WTC11 (cell line): ENCODE measurements at regions not wholly inside any gene's neighbourhood (a gene's known extent, or its start where the extent isn't known, plus 50 kb on each side); places are given as distances from the start of the nearest gene placed in this dataset.

Experiments
- ATAC-seq: fragments of 200-7000 bp; cut with Tn5 transposase; 2 replicates; pipeline ENCODE4 v1.10.0; 2021; ENCODE audit warnings: mild to moderate bottlenecking, moderate library complexity
- CTCF ChIA-PET: fragments of 300-600 bp; sonication (Branson Sonifier 250); formaldehyde crosslinking; loops from one replicate; lab custom pipeline; 2021; ENCODE audit warnings: antibody characterized with exemption; lab: Charles Lee
- POLR2A ChIA-PET: fragments of 350-600 bp; sonication (Branson Sonifier 250); formaldehyde crosslinking; loops from one replicate; lab custom pipeline; 2021; ENCODE audit warnings: antibody characterized with exemption; lab: Charles Lee
- DNase-seq: peaks from one replicate; pipeline ENCODE4 v3.0.0; 2021; ENCODE audit warnings: low spot score
- H3K27ac Mint-ChIP-seq: 2 replicates; pipeline ENCODE4 v1.8.0; 2021; ENCODE audit warnings: mixed read lengths
- H3K27me3 Mint-ChIP-seq: 2 replicates; pipeline ENCODE4 v1.8.0; 2021; ENCODE audit warnings: low read depth, mild to moderate bottlenecking, moderate library complexity, mixed read lengths
- H3K36me3 Mint-ChIP-seq: 2 replicates; pipeline ENCODE4 v1.8.0; 2021; ENCODE audit warnings: mixed read lengths
- H3K4me1 Mint-ChIP-seq: 2 replicates; pipeline ENCODE4 v1.8.0; 2022; ENCODE audit warnings: mixed read lengths
- H3K4me3 Mint-ChIP-seq: 2 replicates; pipeline ENCODE4 v1.8.0; 2021; ENCODE audit warnings: mild to moderate bottlenecking, moderate library complexity, mixed read lengths
- H3K9me3 Mint-ChIP-seq: 2 replicates; pipeline ENCODE4 v1.8.0; 2021; ENCODE audit warnings: mixed read lengths
- ATF3 ChIP-seq: sonication (generic); formaldehyde crosslinking; conservative IDR thresholded peaks from 2 replicates; pipeline ENCODE4 v1.8.1; 2022; ENCODE audit warnings: mild to moderate bottlenecking, missing genetic modification reagents
- CREM ChIP-seq: sonication (generic); formaldehyde crosslinking; IDR thresholded peaks from 2 replicates; pipeline ENCODE4 v1.8.1; 2022; ENCODE audit warnings: mild to moderate bottlenecking, missing genetic modification reagents, moderate library complexity
- ETV6 ChIP-seq: sonication (generic); formaldehyde crosslinking; IDR thresholded peaks from 2 replicates; pipeline ENCODE4 v1.8.1; 2022; ENCODE audit warnings: mild to moderate bottlenecking, missing genetic modification reagents
- FOXK1 ChIP-seq: sonication (generic); formaldehyde crosslinking; IDR thresholded peaks from 2 replicates; pipeline ENCODE4 v1.8.0; 2022; ENCODE audit warnings: mild to moderate bottlenecking, moderate library complexity, missing genetic modification reagents
- FOXP1 ChIP-seq: sonication (generic); formaldehyde crosslinking; IDR thresholded peaks from 2 replicates; pipeline ENCODE4 v1.8.0; 2022; ENCODE audit warnings: missing genetic modification reagents, mild to moderate bottlenecking, moderate library complexity, borderline replicate concordance
- IRF1 ChIP-seq: sonication (generic); formaldehyde crosslinking; IDR thresholded peaks from 2 replicates; pipeline ENCODE4 v1.8.0; 2023; ENCODE audit warnings: missing genetic modification reagents
- JAZF1 ChIP-seq: fragments of 250-450 bp; sonication (Bioruptor Pico); IDR thresholded peaks from 2 replicates; pipeline ENCODE4 v1.9.0; 2021; ENCODE audit warnings: moderate library complexity, mild to moderate bottlenecking, inconsistent platforms
- MLX ChIP-seq: sonication (generic); formaldehyde crosslinking; IDR thresholded peaks from 2 replicates; pipeline ENCODE4 v1.8.1; 2023; ENCODE audit warnings: mild to moderate bottlenecking, missing genetic modification reagents, moderate library complexity
- NFYB ChIP-seq: sonication (generic); formaldehyde crosslinking; conservative IDR thresholded peaks from 2 replicates; pipeline ENCODE4 v1.8.0; 2022; ENCODE audit warnings: low read depth, missing genetic modification reagents
- NR3C1 ChIP-seq: sonication (generic); formaldehyde crosslinking; conservative IDR thresholded peaks from 2 replicates; pipeline ENCODE4 v1.8.1; 2023; ENCODE audit warnings: low read depth, mild to moderate bottlenecking, missing genetic modification reagents
- PREB ChIP-seq: sonication (generic); formaldehyde crosslinking; IDR thresholded peaks from 2 replicates; pipeline ENCODE4 v1.8.1; 2022; ENCODE audit warnings: mild to moderate bottlenecking, missing genetic modification reagents, moderate library complexity, borderline replicate concordance
- SMAD4 ChIP-seq: sonication (generic); formaldehyde crosslinking; IDR thresholded peaks from 2 replicates; pipeline ENCODE4 v1.8.0; 2022; ENCODE audit warnings: mild to moderate bottlenecking, missing genetic modification reagents
- SOX15 ChIP-seq: fragments of 250-450 bp; sonication (Bioruptor Pico); IDR thresholded peaks from 2 replicates; pipeline ENCODE4 v1.9.0; 2021; ENCODE audit warnings: mild to moderate bottlenecking
- STAT6 ChIP-seq: sonication (generic); formaldehyde crosslinking; conservative IDR thresholded peaks from 2 replicates; pipeline ENCODE4 v1.8.1; 2023; ENCODE audit warnings: mild to moderate bottlenecking, low read depth, missing genetic modification reagents, moderate library complexity
- ZNF263 ChIP-seq: sonication (generic); formaldehyde crosslinking; IDR thresholded peaks from 2 replicates; pipeline ENCODE4 v1.8.1; 2022; ENCODE audit warnings: low read depth, mild to moderate bottlenecking, moderate library complexity, missing genetic modification reagents
- TF ChIP-seq, protein P1 (sequence below): sonication (generic); formaldehyde crosslinking; IDR thresholded peaks from 2 replicates; pipeline ENCODE4 v1.8.1; 2022; ENCODE audit warnings: missing genetic modification reagents, borderline replicate concordance
- TF ChIP-seq, protein P2 (sequence below): sonication (generic); formaldehyde crosslinking; IDR thresholded peaks from 2 replicates; pipeline ENCODE4 v1.8.1; 2023; ENCODE audit warnings: mild to moderate bottlenecking, missing genetic modification reagents, borderline replicate concordance

- TF ChIP-seq PREB (CRISPR knock-in tag) = no peak
Observed at GRCh38 chr20:40771308-40771610, 82.2 kb upstream of the MAFB start (continued).

DNA sequence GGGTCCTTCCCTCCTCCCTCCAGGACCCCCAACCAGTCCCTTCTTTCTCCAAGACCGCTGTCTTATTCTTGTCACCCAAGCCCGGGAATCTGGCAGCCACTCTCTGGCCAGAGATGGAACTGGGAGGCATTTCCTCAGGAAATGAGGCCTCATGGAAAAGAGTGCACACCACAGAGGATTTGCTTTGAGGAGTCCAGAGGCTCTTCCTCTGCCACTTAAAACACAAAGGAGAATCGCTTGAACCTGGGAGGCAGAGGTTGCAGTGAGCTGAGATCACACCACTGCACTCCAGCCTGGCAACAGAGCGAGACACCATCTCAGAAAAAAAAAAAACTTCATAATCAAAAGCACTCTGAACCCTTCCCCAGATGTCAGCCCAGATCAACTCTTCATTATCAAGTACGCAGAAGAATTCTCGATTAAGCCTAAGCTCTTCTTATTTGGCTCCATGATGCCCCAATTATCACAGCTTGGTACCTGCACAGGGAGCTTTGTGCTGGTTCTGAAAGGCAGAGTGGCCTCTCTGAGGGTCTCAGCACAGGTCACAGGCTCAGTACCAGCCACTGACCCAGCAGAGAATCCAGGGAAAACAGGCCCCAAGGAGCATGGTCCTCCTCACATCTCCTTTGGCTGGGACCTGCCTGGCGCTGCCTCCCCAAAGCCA is 82.9 kb upstream of the MAFB start:
- H3K4me3 Mint-ChIP-seq = no peak overlapping the region
- TF ChIP-seq NFYB (CRISPR knock-in tag) = no peak
- no peak for TF ChIP-seq IRF1
- TF ChIP-seq, protein P1, sequence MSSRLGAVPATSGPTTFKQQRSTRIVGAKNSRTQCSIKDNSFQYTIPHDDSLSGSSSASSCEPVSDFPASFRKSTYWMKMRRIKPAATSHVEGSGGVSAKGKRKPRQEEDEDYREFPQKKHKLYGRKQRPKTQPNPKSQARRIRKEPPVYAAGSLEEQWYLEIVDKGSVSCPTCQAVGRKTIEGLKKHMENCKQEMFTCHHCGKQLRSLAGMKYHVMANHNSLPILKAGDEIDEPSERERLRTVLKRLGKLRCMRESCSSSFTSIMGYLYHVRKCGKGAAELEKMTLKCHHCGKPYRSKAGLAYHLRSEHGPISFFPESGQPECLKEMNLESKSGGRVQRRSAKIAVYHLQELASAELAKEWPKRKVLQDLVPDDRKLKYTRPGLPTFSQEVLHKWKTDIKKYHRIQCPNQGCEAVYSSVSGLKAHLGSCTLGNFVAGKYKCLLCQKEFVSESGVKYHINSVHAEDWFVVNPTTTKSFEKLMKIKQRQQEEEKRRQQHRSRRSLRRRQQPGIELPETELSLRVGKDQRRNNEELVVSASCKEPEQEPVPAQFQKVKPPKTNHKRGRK (CRISPR knock-in tag) = no peak
- TF ChIP-seq NR3C1 = no peak
- no peak for TF ChIP-seq JAZF1 (CRISPR knock-in tag)
- TF ChIP-seq STAT6 (CRISPR knock-in tag) = no peak
- TF ChIP-seq, protein P2, sequence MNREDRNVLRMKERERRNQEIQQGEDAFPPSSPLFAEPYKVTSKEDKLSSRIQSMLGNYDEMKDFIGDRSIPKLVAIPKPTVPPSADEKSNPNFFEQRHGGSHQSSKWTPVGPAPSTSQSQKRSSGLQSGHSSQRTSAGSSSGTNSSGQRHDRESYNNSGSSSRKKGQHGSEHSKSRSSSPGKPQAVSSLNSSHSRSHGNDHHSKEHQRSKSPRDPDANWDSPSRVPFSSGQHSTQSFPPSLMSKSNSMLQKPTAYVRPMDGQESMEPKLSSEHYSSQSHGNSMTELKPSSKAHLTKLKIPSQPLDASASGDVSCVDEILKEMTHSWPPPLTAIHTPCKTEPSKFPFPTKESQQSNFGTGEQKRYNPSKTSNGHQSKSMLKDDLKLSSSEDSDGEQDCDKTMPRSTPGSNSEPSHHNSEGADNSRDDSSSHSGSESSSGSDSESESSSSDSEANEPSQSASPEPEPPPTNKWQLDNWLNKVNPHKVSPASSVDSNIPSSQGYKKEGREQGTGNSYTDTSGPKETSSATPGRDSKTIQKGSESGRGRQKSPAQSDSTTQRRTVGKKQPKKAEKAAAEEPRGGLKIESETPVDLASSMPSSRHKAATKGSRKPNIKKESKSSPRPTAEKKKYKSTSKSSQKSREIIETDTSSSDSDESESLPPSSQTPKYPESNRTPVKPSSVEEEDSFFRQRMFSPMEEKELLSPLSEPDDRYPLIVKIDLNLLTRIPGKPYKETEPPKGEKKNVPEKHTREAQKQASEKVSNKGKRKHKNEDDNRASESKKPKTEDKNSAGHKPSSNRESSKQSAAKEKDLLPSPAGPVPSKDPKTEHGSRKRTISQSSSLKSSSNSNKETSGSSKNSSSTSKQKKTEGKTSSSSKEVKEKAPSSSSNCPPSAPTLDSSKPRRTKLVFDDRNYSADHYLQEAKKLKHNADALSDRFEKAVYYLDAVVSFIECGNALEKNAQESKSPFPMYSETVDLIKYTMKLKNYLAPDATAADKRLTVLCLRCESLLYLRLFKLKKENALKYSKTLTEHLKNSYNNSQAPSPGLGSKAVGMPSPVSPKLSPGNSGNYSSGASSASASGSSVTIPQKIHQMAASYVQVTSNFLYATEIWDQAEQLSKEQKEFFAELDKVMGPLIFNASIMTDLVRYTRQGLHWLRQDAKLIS (CRISPR knock-in tag) = no peak
- TF ChIP-seq SOX15 (CRISPR knock-in tag) = no peak
- no peak for TF ChIP-seq FOXP1 (CRISPR knock-in tag)
- no peak for TF ChIP-seq SMAD4 (CRISPR knock-in tag)
- TF ChIP-seq ATF3 = no peak
- no peak for TF ChIP-seq MLX
- no peak for TF ChIP-seq CREM (CRISPR knock-in tag)
- TF ChIP-seq ETV6 (CRISPR knock-in tag) = no peak
- TF ChIP-seq FOXK1 (CRISPR knock-in tag) = no peak
- no peak for TF ChIP-seq ZNF263
- TF ChIP-seq, all 79 proteins: peak for 0
- POLR2A ChIA-PET = no interaction called here
- no peaks in the 10 kb centered on the region; the same call in 1 of the 2 replicates for H3K27me3 Mint-ChIP-seq
- ATAC-seq = no peak
- H3K27ac Mint-ChIP-seq = no peak overlapping the region
- H3K36me3 Mint-ChIP-seq = no peaks in the 10 kb centered on the region
- peaks cover 28% of the 10 kb centered on the region for H3K4me1 Mint-ChIP-seq
- no peak for DNase-seq
- CTCF ChIA-PET = interaction anchor here (0.9 to 1.4 kb wide), 2 partner anchors 10 to 30 kb away, joined by 4 read pairs; no protein-coding TSS in a partner anchor
- H3K9me3 Mint-ChIP-seq = no peaks in the 10 kb centered on the region
